AML-193 (cell line): ENCODE measurements at regions not wholly inside any gene's neighbourhood (a gene's known extent, or its start where the extent isn't known, plus 50 kb on each side); places are given as distances from the start of the nearest gene placed in this dataset.
"Not testable (repeated sequence)": the region's sequence is repeated elsewhere in the genome, so short reads cannot be mapped to it uniquely, and the experiment has no call there.

Experiments
- DNase-seq, 2 experiments: peaks; one replicate each; lab custom pipeline; 2025; lab: John Stamatoyannopoulos, UW

DNA sequence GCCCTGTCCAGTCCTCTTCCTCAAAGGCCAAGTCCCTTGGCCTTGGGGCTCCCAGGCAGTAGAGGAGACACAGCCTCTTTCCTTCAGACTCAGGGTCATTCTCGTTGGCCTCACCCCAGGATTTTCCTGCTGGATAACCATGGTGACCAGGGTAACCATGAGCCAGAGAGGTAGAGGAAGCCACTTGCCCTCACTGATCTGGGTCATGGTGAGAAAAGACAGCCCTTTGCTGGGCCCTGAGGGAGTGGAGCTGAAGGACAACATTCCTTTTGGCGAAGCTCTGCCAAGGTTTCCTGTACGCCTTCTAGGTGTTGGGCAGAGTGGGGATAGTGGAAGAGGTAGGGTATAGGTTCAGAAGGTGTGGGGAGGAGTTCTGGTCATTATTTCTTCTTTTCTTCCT is 53.1 kb upstream of the WNT4 start:
- no peak for DNase-seq

DNA sequence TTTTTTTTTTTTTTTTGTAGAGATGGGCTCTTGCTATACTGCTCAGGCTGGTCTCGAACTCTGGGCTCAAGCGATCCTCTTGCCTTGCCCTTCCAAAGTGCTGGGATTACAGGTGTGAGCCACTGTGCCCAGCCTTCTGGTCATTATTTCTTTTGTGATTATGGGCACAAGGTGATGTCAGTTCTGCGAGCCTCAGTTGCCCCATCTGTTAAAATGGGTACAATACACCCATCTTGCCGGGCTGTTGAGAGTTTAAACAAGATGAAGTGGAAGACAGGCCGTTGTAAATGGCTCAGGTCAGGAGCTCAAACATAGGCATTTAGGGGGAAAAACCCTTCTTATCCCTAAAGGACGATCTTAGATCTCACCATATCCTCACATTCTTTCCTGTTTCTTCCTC is 53.7 kb upstream of the WNT4 start:
- no peak for DNase-seq

DNA sequence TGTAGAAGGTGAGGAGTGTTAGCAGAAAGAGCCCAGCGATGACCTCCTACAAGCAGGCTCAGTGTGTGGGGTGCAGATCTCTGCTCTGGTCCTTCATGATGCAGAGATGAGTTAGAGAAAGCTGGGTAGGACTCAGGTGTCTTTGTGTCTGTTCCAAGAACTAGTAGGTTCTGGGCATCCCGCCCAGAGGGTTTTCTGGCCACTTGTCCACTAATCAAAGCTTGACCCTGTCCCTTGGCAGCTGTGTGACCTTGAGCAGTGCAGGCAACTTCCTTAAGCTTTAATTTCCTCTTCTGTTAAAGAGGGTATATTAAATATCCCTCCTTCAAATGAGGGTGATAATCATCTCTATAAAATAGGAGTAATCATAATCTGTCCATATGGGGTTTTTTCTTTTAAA is 54.7 kb upstream of the WNT4 start:
- no peak for DNase-seq

- DNase-seq, result no peak
Measured at GRCh38 chr1:22201023-22201422, 58.1 kb upstream of the WNT4 start.

- no peak for DNase-seq
Measured at GRCh38 chr1:22203335-22203734, 60.4 kb upstream of the WNT4 start.

DNA sequence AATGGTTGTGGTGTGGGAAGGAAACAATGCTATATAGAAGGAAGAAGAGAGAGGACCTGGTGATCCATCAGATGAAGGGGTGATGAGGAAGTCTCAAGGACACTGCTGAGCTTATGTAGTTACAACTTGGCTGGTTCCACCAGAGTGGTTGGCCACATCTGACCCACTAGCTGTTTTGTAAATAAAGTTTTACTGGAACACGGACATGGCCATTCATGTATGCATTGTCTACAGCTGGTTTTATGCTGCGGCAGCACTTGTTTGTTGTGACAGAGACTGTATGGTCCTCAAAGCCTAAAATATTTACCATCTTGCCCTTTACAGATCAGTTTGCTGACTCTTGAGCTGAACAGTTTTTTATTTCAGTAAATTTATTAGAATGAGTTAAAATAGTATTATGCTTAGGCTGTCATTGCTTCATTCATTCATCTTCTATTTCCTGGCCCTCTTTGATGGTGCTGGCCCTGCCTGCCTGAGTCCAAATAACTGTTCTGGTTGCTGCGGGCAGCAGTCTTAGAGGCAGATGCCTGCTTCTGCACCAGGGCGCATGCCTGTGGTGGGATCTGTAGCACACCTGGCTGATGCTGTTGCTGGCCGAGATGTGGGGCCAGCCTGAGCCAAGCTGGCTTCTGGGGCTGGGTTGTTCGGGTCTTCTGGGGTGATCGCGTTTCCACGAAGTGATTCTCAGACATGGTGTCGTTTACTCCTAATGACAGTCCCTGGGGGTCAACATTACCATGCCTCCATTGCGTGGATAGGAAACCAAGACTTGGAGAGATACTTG is 61.4 kb upstream of the WNT4 start:
- no peak for DNase-seq

DNA sequence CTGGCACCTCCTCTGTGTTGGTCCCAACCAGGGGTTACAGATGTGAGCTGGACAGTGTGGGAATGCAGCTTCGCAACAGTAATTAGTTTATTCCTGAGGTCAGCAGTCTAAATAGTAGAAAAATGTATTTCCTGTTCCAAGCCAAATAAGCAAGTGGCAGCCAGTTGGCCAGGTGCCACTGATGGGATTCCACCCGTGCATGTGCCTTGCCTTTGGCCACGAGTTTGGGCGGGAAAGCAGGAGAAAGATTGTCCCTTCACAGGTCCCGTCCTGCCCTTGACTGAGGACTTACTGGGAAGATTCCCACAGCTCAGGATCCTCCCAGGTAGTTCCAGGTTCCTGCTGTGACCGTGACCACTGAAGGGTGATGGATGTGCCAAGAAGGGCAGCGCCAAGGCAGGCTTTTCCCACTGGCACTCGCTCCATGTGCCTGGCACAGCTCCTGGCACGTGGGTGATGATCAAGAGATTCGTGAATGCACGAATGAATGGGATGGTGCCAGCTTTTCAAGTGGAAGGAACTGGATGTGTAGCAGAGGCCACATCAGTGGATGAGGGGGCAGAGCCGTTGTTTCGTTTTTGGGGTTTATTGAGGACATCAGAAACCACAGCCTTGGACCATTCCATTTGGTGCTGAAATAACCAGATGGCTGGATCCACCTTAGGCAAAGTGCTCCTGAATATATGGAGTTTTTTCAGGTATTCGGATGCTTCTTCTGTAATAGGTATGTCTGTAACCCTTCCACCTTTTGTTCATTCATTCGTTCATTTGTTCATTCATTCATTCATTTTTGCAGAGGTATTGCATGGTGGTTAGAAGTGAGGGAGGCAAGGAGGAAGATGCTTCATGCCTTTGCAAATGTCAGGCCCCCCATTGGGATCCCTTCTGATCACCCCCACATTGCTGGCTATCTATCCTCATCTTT is 62.4 kb upstream of the WNT4 start:
- no peak for DNase-seq

DNA sequence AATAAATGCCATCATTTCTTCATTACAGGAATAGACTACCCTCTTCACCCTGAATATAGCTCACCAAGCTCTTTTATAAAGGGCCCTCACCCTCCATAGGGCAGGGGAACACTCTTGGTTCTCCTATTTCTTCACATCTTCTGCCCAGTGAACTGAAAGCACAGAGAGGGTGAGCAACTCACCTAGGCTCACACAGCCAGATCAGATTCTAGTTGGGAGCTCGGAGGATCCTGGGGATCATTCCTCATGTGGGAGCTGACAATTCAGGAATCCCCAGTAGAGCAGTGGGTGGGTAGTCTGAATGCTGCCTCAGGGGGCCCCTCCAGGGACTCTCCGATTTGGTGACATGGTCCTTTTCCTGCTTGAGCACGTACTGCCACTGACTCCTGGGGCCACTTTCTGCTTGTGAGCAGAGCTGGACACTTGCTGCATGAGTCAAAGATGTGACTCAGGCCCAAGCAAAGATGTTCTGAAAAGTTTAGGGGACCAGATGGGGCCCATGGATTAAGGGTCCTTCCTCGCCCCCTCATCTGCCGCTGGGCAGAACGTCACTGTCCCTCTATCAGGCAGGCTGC is 63.7 kb upstream of the WNT4 start:
- DNase-seq, result no peak

GRCh38 chr1:22207511-22208267 is 64.8 kb upstream of the WNT4 start:
- DNase-seq, result no peak

DNA sequence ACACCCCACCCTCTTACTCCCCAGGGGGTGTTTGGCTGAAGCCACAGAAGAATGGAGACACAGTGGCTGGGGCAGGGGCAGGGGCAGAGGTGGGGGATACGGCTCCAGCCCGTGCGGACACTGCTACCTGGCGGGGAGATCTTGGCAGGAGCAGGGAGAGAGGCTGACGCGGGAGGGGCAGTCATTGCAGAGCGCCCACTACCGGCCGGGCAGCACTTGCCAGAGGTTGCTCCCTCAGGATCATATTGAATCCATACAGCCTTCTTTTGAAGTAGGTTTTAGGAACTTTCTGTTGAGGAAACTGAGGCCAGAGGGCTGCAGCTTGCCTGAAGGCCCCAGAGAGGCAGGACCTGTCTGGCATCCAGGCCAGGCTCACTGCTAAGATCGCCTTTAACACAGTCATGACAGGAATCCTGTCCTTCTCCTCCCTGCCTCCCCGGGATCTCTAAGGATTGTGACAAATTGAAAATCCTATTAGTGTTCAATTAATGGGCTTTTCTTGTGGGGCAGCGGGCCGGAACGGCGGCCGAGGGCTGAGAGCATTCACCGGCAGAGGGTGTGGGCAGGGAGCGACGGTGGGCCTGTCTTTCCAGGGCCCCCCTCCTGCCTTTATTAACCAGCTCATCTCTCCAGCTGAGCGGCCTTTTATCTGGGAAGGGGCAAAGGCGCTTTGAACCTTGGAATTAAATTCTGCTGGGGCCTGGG is 65.5 kb upstream of the WNT4 start:
- DNase-seq, result no peak

DNA sequence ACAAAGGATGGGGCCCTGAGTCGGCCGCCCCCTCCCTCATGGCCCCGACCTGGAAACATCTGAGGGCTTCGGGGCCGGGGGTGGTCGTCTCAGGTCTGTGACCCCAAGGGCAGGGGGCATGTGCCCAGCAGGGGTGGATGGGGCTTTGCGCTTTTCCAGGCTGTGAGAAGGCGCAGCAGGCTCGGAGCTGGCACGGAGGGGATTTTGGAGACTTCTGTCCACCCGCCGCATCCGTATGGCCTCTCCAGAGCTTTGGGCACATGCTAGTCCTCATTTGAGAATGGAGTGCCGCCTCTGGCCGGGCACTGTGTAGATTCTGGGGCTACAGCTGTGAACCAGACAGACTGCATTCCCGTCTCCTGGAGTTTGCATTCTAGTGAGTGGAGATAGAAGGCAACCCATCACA is 66.1 kb upstream of the WNT4 start:
- DNase-seq, result no peak

- DNase-seq, result no peak
Measured at GRCh38 chr1:22210176-22210575, 67.3 kb upstream of the WNT4 start.

DNA sequence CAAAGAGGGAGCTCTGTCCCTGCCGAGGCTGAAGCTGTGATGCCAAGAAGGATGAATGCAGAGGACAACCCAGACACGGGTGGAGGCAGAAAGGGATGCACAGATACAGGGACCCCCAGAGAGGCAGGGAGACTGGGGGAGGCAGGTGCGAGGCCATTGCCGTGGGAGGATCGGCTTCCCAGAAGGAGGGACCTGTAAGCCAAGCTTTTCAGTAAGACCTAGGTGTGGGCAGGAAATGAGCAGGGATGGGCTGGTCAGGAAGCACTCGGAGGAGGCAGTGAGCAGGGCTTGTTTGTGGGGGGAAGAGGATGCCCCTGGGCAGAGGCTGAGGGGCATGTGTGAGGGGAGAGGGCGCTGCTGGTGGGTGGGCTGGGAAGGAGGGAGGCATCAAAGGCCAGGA is 67.7 kb upstream of the WNT4 start:
- DNase-seq, result no peak

- not testable (repeated sequence) for DNase-seq
Measured at GRCh38 chr1:22211459-22211858, 68.6 kb upstream of the WNT4 start.

DNA sequence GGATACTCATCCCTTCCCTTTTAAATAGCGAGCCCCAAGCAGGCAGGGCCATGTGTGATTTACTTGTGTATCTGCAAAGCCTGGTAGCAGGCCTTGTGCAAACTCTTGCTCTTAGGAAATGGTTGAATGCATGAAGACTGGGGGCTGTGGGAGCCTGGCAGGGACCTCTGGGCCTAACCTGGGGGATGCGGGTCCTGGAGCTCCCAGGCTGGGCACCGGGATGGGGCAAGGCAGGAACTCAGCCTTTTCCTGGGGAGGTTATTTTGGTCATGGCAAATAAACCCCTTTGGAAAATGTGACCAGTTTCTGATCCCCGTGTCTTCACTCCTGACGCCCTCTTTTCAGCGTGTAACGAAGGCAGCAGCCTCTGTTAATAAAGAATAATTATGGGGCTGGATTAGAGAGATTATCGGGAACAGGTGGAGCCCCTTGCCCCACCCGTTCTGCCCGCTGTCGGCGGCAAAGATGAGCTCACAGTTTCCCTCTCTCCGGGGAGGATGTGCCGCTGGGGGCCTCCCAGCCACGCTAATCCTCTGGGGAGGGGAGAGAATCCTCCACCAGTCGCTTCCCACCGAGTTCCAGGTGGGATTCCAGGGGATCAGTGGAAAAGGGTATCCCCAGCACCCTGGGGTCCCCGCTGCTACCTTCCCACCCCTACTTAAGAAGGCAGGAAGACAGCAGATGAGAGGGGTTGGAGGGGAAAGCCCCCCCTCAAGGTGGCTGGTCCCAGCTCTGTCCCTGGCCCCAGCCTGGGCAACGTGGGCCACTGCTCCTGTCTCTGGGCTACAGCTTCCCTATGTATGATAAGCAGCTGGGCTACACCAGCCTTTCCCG is 69.7 kb upstream of the WNT4 start:
- DNase-seq, result no peak

DNA sequence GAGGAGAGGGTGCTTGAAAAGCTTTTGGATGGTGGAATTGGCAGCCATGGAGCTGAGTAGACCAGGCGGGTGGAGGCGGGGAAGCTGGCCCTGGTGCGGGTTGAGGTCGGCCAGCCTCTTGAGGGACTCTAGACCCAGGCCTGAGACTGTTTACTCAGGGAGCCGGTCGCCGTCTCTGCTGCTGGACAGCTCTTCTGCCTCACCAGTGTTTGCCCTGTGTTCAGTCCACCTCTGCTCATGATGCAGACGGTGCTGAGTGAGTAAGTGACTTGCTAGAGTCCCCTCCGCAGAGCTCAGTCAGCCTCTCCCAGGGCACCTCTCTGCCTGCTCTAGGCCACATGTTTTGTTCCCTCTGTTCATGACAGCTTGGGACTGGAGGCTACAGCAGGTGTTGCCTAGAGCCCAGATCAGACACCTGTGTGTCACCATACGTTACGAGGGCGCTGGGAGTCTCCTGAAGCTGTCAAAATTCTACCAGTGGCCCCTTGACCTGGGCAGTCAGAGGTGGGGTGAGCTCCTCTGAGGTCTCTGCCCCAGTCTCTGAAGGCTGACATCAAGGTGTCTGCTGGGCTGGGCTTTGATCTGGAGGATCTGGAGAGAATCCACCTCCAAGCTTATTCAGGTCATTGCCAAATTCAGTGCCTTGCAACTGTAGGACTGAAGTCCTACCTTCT is 73.5 kb upstream of the WNT4 start:
- DNase-seq, result no peak

DNA sequence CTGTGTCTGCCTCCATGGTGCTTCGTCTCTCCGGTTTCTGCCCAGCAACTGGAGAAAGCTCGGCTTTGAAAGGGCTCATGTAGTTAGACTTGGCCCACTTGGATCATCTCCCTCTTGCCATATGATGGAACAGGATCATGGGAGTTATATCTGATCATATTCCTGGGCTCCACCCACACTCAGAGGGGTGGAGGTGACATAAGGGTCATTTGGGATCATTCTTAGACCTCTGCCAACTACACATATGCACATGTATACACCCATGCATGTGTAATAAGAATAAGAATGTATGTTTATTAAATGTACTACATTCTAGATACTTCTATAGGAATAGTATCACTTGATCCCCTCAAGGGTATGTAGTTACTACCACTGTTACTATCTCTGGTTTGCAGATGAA is 74.1 kb upstream of the WNT4 start:
- DNase-seq, result no peak

DNA sequence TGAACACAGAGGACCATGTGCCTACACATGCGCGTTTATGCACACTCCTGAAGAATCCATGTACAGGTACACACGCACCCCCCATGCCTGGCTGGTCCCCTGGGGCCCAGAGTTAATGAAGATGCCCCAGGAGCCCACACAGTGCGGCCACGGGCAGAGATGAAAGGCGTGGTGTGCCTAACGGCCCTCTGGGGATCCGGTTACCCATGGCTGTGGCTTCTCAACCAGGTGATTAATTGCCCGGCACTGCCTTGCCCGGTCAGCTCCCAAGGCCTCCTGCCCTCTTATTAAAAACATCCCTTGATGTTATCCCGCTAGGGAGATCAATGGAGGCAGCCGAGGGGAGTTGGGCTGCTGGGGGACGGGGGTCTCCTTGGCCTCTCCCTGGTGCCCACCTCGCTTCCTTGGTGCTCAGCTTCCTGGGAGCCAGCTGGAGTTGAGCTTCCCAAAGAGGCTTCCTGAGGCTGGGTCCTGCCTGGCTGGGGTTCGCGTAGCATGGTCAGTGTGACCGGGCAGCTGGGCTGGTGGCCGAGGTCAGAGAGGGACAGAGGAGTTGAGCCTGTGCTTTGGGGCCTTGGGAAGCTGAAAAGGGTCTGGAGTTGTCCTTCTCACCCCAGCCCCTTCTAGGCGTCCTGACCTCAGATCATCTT is 75.0 kb upstream of the WNT4 start:
- no peak for DNase-seq

DNA sequence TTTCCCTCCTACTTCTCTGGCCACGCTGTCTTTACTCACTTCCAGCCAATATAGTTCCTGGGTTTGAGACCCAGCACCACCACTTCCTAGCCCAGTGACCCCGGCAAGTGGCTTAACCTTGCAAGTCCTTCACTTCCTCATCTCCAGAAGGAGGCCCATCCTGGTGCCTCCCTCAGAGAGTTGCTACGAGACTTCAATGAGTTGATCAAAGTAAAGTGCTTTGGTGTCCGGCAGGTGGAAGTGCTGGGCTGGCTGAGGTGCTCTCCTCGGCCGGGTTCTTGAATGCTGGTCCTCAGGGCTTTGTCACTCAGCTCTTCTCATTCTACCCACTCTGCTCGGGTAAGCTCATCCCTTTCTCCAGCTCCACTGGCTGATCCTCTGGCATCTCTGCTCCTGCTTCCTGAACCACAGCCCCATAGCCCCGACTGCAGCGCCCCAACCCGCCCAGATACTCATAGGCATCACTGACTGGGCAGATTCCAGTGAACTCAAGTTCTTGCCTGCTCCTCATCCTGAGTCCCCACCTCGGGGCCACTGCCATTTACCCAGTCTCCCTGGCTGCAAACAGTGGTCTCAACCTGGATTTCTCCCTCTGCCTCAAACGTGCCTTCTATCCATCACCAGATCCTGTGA is 75.8 kb upstream of the WNT4 start:
- no peak for DNase-seq
